Right atrium auricular region (tissue), 2 donors: ENCODE measurements at regions not wholly inside any gene's neighbourhood (a gene's known extent, or its start where the extent isn't known, plus 50 kb on each side); places are given as distances from the start of the nearest gene placed in this dataset.

Source experiments
- DNase-seq: peaks from one replicate; pipeline ENCODE4 v3.0.0-alpha.2; 2019; ENCODE audit warnings: low spot score
- H3K27ac ChIP-seq, 2 donors: fragments of 200-600 bp; sonication (generic); 1 replicate in 1 of 2; 2 replicates in 1 of 2; pipeline ENCODE4 v1.5.1; 2016 to 2019
- H3K27me3 ChIP-seq, 2 donors: fragments of 200-600 bp; sonication (generic); one replicate each; pipeline versions ENCODE4 v1.5.1 to v1.6.0; 2017 to 2019
- H3K36me3 ChIP-seq: fragments of 200-600 bp; sonication (generic); one replicate; pipeline ENCODE4 v1.5.1; 2016
- H3K4me1 ChIP-seq, 2 donors: fragments of 200-600 bp; sonication (generic); one replicate each; pipeline versions ENCODE4 v1.5.1 to v1.6.0; 2017 to 2019
- H3K4me3 ChIP-seq, 2 donors: fragments of 200-600 bp; sonication (generic); 1 replicate in 1 of 2; 2 replicates in 1 of 2; pipeline ENCODE4 v1.5.1; 2017 to 2019; ENCODE audit warnings: mild to moderate bottlenecking in 1 of 2, moderate library complexity in 1 of 2
- H3K9me3 ChIP-seq, 2 donors: fragments of 200-600 bp; sonication (generic); one replicate each; pipeline ENCODE4 v1.5.1; 2019
- TF ChIP-seq, protein P1 (sequence below), 2 donors: fragments of 200-600 bp; sonication (generic); IDR thresholded peaks; one replicate each; pipeline ENCODE4 v1.5.1; 2019; ENCODE audit warnings: antibody characterized with exemption in 2 of 2

DNA sequence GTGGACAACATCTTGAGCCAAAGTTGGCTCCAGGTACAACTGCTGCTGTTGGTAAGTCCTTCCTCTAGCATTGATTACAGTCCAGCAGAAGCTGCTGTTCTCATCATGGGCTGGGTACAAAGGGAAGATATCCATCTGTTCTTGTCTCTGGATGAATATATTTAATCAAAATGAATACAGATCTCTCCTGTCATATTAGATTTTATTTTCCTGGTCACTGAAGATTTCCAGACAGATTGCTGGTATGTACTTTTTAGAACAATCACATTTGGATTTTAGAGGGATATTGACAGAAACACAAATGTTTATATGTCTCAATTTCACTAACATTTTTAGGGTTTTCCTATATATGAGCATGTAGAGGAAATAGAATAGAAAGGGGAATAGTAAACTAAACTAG is 155.4 kb upstream of the FHL2 start:
- Histone ChIP-seq H3K36me3 (no peaks in the 10 kb centered on the region), H3K4me3 (no peak overlapping the region)
- no peak for DNase-seq

DNA sequence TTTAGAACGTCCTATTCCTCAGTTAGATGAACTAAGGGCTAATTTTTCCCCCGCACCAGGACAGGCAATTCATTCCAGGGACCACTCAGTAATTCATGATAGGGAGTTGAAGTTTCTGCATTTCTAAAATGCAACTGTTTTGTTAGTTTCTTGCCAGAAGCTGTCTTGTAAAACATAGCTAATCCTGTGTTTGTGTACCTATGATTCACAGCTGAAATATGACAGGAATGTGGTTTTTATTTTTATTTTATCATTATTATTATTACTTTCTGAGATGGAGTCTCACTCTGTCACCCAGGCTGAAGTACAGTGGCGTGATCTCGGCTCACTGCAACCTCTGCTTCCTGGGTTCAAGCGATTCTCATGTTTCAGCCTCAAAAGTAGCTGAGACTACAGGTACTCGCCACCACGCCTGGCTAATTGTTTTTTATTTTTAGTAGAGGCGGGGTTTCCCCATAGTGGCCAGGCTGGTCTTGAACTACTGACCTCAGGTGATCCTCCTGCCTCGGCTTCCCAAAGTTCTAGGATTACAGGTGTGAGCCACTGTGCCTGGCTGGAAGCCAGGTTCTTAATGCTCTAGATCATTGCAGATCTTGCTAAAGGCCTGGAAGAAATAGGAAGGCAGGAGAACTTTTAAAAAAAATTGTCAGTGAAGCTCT is 154.8 kb upstream of the FHL2 start:
- TF ChIP-seq, protein P1, sequence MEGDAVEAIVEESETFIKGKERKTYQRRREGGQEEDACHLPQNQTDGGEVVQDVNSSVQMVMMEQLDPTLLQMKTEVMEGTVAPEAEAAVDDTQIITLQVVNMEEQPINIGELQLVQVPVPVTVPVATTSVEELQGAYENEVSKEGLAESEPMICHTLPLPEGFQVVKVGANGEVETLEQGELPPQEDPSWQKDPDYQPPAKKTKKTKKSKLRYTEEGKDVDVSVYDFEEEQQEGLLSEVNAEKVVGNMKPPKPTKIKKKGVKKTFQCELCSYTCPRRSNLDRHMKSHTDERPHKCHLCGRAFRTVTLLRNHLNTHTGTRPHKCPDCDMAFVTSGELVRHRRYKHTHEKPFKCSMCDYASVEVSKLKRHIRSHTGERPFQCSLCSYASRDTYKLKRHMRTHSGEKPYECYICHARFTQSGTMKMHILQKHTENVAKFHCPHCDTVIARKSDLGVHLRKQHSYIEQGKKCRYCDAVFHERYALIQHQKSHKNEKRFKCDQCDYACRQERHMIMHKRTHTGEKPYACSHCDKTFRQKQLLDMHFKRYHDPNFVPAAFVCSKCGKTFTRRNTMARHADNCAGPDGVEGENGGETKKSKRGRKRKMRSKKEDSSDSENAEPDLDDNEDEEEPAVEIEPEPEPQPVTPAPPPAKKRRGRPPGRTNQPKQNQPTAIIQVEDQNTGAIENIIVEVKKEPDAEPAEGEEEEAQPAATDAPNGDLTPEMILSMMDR (IDR thresholded peaks at IDR 0.05): no peak
- H3K9me3 ChIP-seq: no peaks in the 10 kb centered on the region

More for the DNA sequence above, 155.4 kb upstream of the FHL2 start:
- Histone ChIP-seq H3K4me1 (peaks cover 0 to 12% of the 10 kb centered on the region in 2 donors), H3K27me3 (no peaks in the 10 kb centered on the region), H3K9me3 (no peaks in the 10 kb centered on the region), H3K27ac (no peak overlapping the region)
- TF ChIP-seq, protein P1 (IDR thresholded peaks at IDR 0.05): no peak

DNA sequence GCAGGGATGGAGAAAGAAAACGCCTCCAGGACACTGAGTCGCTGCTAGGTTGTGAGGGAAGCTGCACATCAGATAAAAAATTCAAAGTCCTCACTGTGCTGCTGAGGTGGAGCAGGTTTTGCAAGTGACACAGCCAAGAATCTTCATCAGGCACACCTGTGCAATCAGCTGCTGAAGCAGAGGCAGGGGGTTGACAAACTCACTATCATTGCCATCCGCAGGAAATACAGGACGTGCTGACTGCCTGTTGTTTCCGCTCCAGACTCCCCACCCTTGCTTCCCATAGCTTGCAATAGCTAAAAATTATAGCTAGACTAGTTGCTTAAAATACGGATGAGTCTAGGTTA is 147.8 kb upstream of the FHL2 start:
- TF ChIP-seq, protein P1 (IDR thresholded peaks at IDR 0.05): no peak
- DNase-seq: no peak
- no peak overlapping the region for H3K4me3 ChIP-seq
- H3K4me1 ChIP-seq: no peaks in the 10 kb centered on the region
- H3K36me3 ChIP-seq: no peaks in the 10 kb centered on the region
- H3K27me3 ChIP-seq: no peaks in the 10 kb centered on the region
- H3K9me3 ChIP-seq: no peaks in the 10 kb centered on the region
- H3K27ac ChIP-seq: no peak overlapping the region

More for the DNA sequence above, 154.8 kb upstream of the FHL2 start:
- Histone ChIP-seq H3K4me1 (peaks cover 0 to 12% of the 10 kb centered on the region in 2 donors), H3K27me3 (no peaks in the 10 kb centered on the region), H3K4me3 (no peak overlapping the region), H3K36me3 (no peaks in the 10 kb centered on the region), H3K27ac (no peak overlapping the region)
- no peak for DNase-seq

DNA sequence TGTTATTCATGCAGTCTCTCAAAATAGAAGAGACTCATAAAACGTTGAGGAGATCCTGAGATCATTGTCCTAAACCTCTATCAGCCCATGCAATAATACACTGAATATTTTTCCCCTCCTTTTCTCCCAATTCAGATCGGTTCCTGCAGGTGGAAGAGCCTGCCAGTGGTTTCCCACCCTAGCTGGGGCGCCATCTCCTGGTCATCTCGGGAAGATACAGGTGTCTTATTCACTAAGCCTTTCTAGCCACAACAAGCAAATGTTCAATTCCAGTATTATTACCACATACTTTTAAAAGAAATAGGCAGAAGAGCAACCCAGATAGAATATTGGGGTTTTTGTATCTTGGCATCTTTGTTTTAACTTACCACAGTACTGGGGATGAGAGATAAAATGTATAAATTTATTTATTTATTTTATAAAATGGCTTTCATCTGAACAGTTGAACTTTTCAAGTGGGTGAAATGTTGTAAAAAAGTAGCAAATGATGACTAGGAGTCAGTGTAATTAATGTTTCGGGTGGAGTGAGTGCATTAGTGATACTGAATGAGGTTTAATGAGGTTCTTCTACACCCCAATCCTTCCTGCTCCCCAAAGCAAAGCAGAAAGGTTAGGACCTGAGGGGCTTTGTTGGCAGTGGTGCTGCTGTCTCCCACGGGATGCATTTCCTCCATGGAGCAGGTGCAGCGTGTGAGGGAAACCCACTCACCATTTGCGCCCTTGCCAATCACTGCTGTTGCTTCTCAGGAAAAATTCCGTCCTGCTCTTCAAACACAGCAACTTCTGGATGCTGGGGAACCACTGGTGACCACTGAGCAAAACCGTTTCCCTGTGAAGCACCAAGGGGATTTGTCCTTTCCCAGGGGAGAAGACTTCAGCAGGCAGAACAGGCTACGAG is 147.1 kb upstream of the FHL2 start:
- no peaks in the 10 kb centered on the region for H3K27me3 ChIP-seq
- no peaks in the 10 kb centered on the region for H3K36me3 ChIP-seq
- no peak overlapping the region for H3K27ac ChIP-seq
- TF ChIP-seq, protein P1 (IDR thresholded peaks at IDR 0.05): peak; percentile 79 to 81
- no peaks in the 10 kb centered on the region for H3K4me1 ChIP-seq
- peak; percentile 72 for DNase-seq
- no peaks in the 10 kb centered on the region for H3K9me3 ChIP-seq
- no peak overlapping the region for H3K4me3 ChIP-seq

DNA sequence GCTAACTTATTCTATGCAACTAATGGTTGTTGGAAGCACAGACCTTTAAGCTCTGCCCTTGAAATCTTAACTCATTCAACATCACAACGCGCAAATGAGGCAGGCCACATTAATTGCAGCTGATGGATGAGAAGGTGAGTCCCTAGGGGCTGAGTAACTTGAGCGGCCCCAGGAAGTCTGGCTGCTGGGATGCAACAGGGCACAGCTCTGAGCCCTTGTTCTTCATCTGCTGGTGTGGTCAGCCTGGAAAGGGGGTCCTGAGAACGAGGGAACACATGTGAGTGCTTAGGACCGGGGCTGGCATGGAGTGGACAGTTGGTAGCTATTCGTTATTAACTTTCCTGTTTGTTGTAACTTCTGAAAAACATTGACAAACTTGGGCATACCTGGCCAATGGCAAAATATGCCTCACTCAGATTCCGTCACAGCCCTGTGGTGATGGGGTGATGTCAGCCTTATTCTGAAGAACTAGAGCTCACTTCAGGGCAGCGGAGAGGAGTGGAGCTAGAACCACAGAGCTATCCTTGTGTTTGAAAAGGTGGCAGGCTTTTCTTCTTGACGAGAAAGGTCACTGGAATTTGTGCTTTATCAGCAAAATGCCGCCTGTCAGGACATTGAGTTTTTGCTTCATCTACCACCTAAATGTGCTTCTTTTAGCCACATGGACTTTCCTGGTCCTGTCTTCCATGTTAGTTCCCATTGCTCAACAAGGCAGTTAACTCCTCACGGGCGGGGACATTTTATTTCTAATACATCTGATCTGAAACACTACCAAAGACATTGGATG is 145.9 kb upstream of the FHL2 start:
- Histone ChIP-seq H3K27me3 (no peaks in the 10 kb centered on the region), H3K4me1 (no peaks in the 10 kb centered on the region), H3K4me3 (no peak overlapping the region), H3K27ac (no peak overlapping the region), H3K36me3 (no peaks in the 10 kb centered on the region), H3K9me3 (no peaks in the 10 kb centered on the region)
- peak; percentile 18 for DNase-seq
- TF ChIP-seq, protein P1 (IDR thresholded peaks at IDR 0.05): no peak
